Neural cell (in vitro differentiated cells): ENCODE measurements at regions not wholly inside any gene's neighbourhood (a gene's known extent, or its start where the extent isn't known, plus 50 kb on each side); places are given as distances from the start of the nearest gene placed in this dataset.

Source experiments
- H2AFZ ChIP-seq: fragments of 200-600, 300-800 bp; sonication (generic), shearing (Covaris generic); 2 replicates; pipeline ENCODE4 v1.6.0; 2014; ENCODE audit warnings: low read depth, mild to moderate bottlenecking, antibody characterized with exemption, low read length, moderate library complexity
- H3F3A ChIP-seq: fragments of 200-600 bp; shearing (Covaris generic); 2 replicates; pipeline ENCODE4 v1.6.1; 2016; ENCODE audit warnings: mild to moderate bottlenecking, moderate library complexity, mixed read lengths, antibody characterized with exemption, low read length; ENCODE audit not compliant: insufficient read depth, poor library complexity, severe bottlenecking
- H3K27ac ChIP-seq: fragments of 200-600, 300-800 bp; sonication (generic), shearing (Covaris generic); 2 replicates; pipeline ENCODE4 v1.5.1; 2014; ENCODE audit warnings: mild to moderate bottlenecking, low read length, moderate library complexity
- H3K27me3 ChIP-seq: fragments of 300-800, 200-600 bp; sonication (generic), shearing (Covaris generic); 2 replicates; pipeline ENCODE4 v1.6.0; 2014; ENCODE audit warnings: mild to moderate bottlenecking, low read depth, low read length, moderate library complexity; ENCODE audit not compliant: insufficient read depth
- H3K36me3 ChIP-seq: fragments of 300-800, 200-600 bp; sonication (generic), shearing (Covaris generic); 2 replicates; pipeline ENCODE4 v1.5.1; 2014; ENCODE audit warnings: mild to moderate bottlenecking, antibody characterized with exemption, low read length, moderate library complexity; ENCODE audit not compliant: insufficient read depth
- H3K4me2 ChIP-seq: fragments of 300-800, 200-600 bp; sonication (generic), shearing (Covaris generic); 2 replicates; pipeline ENCODE4 v1.6.0; 2014; ENCODE audit warnings: mild to moderate bottlenecking, low read length
- H3K4me3 ChIP-seq: fragments of 300-800, 200-600 bp; sonication (generic), shearing (Covaris generic); 2 replicates; pipeline ENCODE4 v1.5.1; 2014; ENCODE audit warnings: mild to moderate bottlenecking, low read length, moderate library complexity
- H3K79me2 ChIP-seq: fragments of 200-600 bp; shearing (Covaris generic); replicated peaks from 2 replicates; pipeline ENCODE4 v1.6.0; 2014; ENCODE audit warnings: mild to moderate bottlenecking, low read length, moderate library complexity; ENCODE audit not compliant: insufficient read depth
- H3K9ac ChIP-seq: fragments of 300-800, 200-600 bp; sonication (generic), shearing (Covaris generic); 2 replicates; pipeline ENCODE4 v1.6.1; 2016; ENCODE audit warnings: mild to moderate bottlenecking, low read length, mixed read lengths
- H3K9me2 ChIP-seq: fragments of 200-600 bp; shearing (Covaris generic); 2 replicates; pipeline ENCODE4 v1.6.1; 2016; ENCODE audit warnings: mild to moderate bottlenecking, low read length, mixed read lengths; ENCODE audit not compliant: insufficient read depth
- H3K9me3 ChIP-seq: fragments of 200-600, 300-800 bp; sonication (generic), shearing (Covaris generic); 2 replicates; pipeline ENCODE4 v1.6.1; 2016; ENCODE audit warnings: mild to moderate bottlenecking, mixed run types, low read length, moderate library complexity, mixed read lengths
- H4K20me1 ChIP-seq: fragments of 200-600 bp; shearing (Covaris generic); 2 replicates; pipeline ENCODE4 v1.6.1; 2016; ENCODE audit warnings: mild to moderate bottlenecking, mixed run types; ENCODE audit not compliant: insufficient read depth
- CTCF ChIP-seq: fragments of 450-650 bp; IDR thresholded peaks from 2 replicates; pipeline ENCODE4 v1.5.1; 2014; ENCODE audit warnings: antibody characterized with exemption, mild to moderate bottlenecking, moderate library complexity; ENCODE audit not compliant: poor library complexity, severe bottlenecking
- EP300 ChIP-seq: fragments of 450-650 bp; conservative IDR thresholded peaks from 2 replicates; pipeline ENCODE4 v1.6.1; 2014; ENCODE audit warnings: antibody characterized with exemption, mild to moderate bottlenecking, moderate library complexity; ENCODE audit not compliant: poor library complexity, severe bottlenecking
- EZH2 ChIP-seq: fragments of 200-600, 300-800 bp; shearing (Covaris generic), sonication (generic); IDR thresholded peaks from 2 replicates; pipeline ENCODE4 v1.6.1; 2014; ENCODE audit warnings: antibody characterized with exemption, low read length, borderline replicate concordance, mild to moderate bottlenecking; ENCODE audit not compliant: insufficient read depth, poor library complexity, severe bottlenecking
- MXI1 ChIP-seq: fragments of 450-650 bp; conservative IDR thresholded peaks from 2 replicates; pipeline ENCODE4 v1.6.1; 2014; ENCODE audit warnings: antibody characterized with exemption, mild to moderate bottlenecking; ENCODE audit not compliant: poor library complexity, severe bottlenecking
- POLR2AphosphoS5 ChIP-seq: IDR thresholded peaks from 2 replicates; pipeline ENCODE4 v1.6.1; 2012
- RAD21 ChIP-seq: fragments of 450-650 bp; conservative IDR thresholded peaks from 2 replicates; pipeline ENCODE4 v1.6.1; 2014; ENCODE audit warnings: antibody characterized with exemption, mild to moderate bottlenecking, moderate library complexity
- SMC3 ChIP-seq: fragments of 450-650 bp; conservative IDR thresholded peaks from 2 replicates; pipeline ENCODE4 v1.6.1; 2014; ENCODE audit warnings: antibody characterized with exemption, mild to moderate bottlenecking, moderate library complexity; ENCODE audit not compliant: poor library complexity
- TAF1 ChIP-seq: IDR thresholded peaks from 2 replicates; pipeline ENCODE4 v1.6.1; 2012; ENCODE audit warnings: low read depth
- TF ChIP-seq, protein P1 (sequence below): IDR thresholded peaks from 2 replicates; pipeline ENCODE4 v1.6.1; 2012; ENCODE audit warnings: borderline replicate concordance

DNA sequence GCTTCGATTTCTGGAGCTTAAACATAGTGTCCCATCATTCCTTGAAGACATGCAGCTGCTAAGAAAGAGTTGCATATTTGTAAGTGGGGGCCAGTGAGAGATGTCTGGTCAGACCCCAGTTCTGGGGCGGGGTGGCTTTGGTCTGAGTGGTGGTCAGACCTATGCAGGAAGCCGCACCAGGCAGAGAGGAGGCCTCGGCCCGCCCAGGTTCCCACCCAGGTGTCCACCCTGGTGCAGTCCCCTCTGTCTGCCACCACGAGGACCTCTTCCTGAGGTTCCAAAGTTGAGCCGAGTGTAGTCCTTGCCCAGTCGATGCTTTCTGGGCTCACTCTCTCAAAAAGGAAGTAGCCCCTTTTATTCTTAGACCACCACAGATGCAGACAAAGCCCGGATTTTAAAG is 122.6 kb upstream of the DLG1 start:
- Histone ChIP-seq H3K4me2 (no peak overlapping the region), H3K9ac (no peak overlapping the region), H3K4me3 (no peak overlapping the region), H3K36me3 (no peaks in the 10 kb centered on the region), H3K9me2 (no peaks in the 10 kb centered on the region), H3K79me2 (no peaks in the 10 kb centered on the region), H3K27ac (no peak overlapping the region), H3K9me3 (no peaks in the 10 kb centered on the region), H3K27me3 (no peaks in the 10 kb centered on the region), H4K20me1 (no peaks in the 10 kb centered on the region), H2AFZ (no peak overlapping the region), H3F3A (no peaks in the 10 kb centered on the region)
- TF ChIP-seq TAF1 (no peak), EZH2 (no peak), MXI1 (no peak)

DNA sequence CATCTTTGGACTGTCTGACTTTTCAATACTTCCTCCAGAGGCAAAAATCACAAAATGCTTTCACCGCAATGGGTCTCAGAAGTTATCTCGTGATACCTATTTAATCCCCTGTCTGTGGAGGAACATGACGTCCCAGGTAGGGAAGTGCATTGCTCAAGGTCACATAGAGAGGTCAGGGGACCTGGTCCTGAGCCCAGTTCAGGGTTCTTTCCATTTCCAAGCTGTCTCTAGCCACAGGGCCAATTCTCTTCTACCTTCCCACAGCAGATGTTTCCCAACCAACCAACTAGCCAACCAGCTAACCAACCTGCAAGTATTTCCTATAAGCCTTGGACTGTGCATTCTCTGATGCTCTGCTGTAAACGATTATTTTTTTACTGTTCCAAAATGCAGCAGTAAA is 122.2 kb upstream of the DLG1 start:
- no peak for TF ChIP-seq SMC3
- no peak for TF ChIP-seq MXI1
- TF ChIP-seq TAF1 = no peak
- no peak for TF ChIP-seq RAD21
- TF ChIP-seq, protein P1, sequence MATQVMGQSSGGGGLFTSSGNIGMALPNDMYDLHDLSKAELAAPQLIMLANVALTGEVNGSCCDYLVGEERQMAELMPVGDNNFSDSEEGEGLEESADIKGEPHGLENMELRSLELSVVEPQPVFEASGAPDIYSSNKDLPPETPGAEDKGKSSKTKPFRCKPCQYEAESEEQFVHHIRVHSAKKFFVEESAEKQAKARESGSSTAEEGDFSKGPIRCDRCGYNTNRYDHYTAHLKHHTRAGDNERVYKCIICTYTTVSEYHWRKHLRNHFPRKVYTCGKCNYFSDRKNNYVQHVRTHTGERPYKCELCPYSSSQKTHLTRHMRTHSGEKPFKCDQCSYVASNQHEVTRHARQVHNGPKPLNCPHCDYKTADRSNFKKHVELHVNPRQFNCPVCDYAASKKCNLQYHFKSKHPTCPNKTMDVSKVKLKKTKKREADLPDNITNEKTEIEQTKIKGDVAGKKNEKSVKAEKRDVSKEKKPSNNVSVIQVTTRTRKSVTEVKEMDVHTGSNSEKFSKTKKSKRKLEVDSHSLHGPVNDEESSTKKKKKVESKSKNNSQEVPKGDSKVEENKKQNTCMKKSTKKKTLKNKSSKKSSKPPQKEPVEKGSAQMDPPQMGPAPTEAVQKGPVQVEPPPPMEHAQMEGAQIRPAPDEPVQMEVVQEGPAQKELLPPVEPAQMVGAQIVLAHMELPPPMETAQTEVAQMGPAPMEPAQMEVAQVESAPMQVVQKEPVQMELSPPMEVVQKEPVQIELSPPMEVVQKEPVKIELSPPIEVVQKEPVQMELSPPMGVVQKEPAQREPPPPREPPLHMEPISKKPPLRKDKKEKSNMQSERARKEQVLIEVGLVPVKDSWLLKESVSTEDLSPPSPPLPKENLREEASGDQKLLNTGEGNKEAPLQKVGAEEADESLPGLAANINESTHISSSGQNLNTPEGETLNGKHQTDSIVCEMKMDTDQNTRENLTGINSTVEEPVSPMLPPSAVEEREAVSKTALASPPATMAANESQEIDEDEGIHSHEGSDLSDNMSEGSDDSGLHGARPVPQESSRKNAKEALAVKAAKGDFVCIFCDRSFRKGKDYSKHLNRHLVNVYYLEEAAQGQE = no peak
- no peak for TF ChIP-seq EP300
- no peak for TF ChIP-seq POLR2AphosphoS5
- TF ChIP-seq EZH2 = no peak
- TF ChIP-seq CTCF = no peak
- H3K27me3 ChIP-seq = no peaks in the 10 kb centered on the region
- no peaks in the 10 kb centered on the region for H3K36me3 ChIP-seq
- no peak overlapping the region for H2AFZ ChIP-seq
- no peaks in the 10 kb centered on the region for H3K9me2 ChIP-seq
- no peaks in the 10 kb centered on the region for H3K9me3 ChIP-seq
- H3K4me2 ChIP-seq = no peak overlapping the region
- H3K4me3 ChIP-seq = no peak overlapping the region
- no peaks in the 10 kb centered on the region for H4K20me1 ChIP-seq
- no peaks in the 10 kb centered on the region for H3K79me2 ChIP-seq
- no peak overlapping the region for H3K27ac ChIP-seq
- no peaks in the 10 kb centered on the region for H3F3A ChIP-seq
- H3K9ac ChIP-seq = no peak overlapping the region

DNA sequence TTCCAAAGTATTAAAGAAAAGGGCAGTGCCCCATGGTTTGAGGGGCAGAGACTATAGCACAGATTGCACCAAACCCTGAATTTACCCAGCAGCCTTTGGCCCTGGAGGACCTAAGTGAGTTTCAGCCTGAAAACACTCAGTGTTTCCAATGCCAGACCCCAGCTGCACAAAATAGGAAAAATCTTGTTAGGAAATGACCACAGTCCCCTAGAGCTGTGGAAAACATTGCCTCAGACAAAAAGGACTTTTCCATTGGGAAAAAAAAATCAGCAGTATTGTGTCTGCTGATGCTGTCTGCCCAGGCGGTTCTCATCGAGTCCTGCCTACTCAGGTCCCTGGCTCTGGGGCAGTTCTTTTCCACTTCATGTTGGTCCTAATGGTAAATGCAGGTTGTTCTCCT is 121.7 kb upstream of the DLG1 start:
- H3K36me3 ChIP-seq = no peaks in the 10 kb centered on the region
- no peaks in the 10 kb centered on the region for H3K9me3 ChIP-seq
- H3K27ac ChIP-seq = no peak overlapping the region
- H3K4me2 ChIP-seq = no peak overlapping the region
- no peak overlapping the region for H2AFZ ChIP-seq
- no peaks in the 10 kb centered on the region for H3K27me3 ChIP-seq
- H3K79me2 ChIP-seq = no peaks in the 10 kb centered on the region
- H4K20me1 ChIP-seq = no peaks in the 10 kb centered on the region
- no peak overlapping the region for H3K4me3 ChIP-seq
- no peaks in the 10 kb centered on the region for H3F3A ChIP-seq
- no peaks in the 10 kb centered on the region for H3K9me2 ChIP-seq
- H3K9ac ChIP-seq = no peak overlapping the region
- TF ChIP-seq SMC3 = no peak
- no peak for TF ChIP-seq EZH2
- no peak for TF ChIP-seq EP300
- TF ChIP-seq, protein P1 = no peak
- no peak for TF ChIP-seq TAF1
- TF ChIP-seq POLR2AphosphoS5 = no peak
- no peak for TF ChIP-seq CTCF
- no peak for TF ChIP-seq RAD21
- TF ChIP-seq MXI1 = no peak
